GM11168 (cell line): ENCODE measurements at regions not wholly inside any gene's neighbourhood (a gene's known extent, or its start where the extent isn't known, plus 50 kb on each side); places are given as distances from the start of the nearest gene placed in this dataset.
"Not testable (repeated sequence)": the region's sequence is repeated elsewhere in the genome, so short reads cannot be mapped to it uniquely, and the experiment has no call there.

Experiments used
- in situ Hi-C: fragments of 300-500 bp; cut with MboI; formaldehyde crosslinking; loops from one replicate; pipeline ENCODE4 v1.12.0; 2022; ENCODE audit warnings: low sequenced_read_pairs; ENCODE audit not compliant: unreplicated experiment

DNA sequence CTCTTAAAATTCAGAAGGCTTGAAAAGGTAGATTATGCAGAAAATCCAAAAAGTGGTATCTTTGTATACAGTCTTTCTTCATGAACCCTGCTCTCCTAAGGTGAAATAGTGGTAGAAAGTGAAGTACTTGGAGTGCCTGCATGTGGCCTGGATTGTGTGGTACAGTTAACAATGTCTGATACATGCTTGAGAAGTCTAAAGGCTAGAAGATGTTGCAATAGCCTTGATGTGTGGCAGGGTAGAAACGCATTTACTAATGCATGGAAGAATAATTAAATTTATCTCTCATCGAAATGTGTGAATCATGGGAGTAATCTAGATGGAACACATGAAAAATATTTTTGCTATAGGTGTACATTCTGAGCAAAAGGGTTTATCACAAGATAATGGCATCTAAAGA, 1632.3 kb upstream of the B3GALT2 start:
- in situ Hi-C loops: no loop called here

DNA sequence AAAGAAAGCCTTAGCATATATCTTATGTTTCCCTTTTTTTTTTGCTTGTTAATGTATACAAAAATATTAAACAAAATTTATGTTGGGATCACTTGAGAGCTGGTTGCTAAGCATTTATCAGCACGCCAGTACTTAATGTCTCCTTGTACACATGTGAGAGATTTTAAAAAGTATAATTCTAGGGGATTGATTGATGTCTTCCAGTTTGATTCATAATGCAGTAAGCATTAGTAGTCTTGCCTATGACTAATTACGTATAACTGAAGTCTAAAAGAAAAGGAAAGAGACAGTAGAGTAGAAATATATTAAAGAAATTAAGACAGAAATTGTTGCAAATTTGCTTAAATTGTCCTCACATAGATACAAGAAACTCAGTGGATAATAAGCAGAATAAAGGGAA, 1630.4 kb upstream of the B3GALT2 start:
- in situ Hi-C loops: no loop called here

DNA sequence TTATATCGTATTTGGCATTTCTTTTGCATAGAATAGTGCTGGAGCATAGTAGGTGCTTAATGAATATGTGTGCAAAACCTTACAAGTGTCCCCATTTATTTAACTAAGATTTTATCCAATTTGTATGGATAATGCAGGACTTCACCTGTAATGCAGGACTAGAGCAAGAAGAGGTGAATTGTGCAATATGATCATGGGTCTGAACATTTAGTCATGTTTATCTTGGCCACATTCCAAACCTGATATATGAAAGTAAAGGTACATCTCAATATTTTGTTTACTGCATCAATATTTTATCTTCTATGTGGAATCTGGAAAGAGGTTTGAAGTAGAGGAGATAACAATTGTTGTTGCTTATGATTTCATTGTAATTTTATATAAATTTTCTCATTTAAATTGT, 1626.7 kb upstream of the B3GALT2 start:
- in situ Hi-C loops: no loop called here

DNA sequence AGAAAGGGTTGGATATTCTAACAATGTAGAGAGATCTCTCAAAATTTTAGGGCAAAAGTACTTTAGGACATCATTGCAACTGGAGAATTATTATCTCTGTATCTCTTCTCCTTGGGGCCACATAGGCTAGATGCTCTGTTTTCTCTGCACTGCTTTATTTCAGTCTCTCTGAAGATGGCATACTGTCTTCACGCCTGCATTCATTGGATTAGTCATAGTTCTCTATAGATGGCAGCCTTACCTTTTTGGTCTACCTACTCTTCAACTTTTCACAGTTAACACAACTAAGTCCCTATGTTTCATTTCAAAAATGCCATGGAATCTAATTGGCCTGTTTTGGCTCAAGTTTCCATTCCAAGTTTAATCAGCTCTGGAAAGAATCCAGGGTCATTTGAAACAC, 1623.3 kb upstream of the B3GALT2 start:
- in situ Hi-C loops: no loop called here

DNA sequence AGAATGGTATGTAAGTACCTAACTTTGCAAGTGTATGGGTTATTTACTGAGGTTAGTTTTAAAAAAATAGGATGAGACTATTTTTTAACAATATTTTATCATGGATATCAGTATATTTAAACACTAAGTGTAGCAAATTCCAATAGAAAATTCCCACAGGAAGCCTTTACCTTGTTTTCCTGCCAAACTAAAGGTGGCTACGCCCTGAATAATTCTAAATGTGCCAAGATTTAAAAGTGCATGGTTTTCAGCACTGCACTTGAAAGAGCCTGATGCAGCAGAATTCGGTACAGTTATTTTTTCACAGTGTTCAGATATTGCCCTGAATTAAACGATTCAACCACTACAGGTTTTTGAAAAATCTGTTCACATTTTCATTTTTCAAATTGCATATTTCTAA, 1622.8 kb upstream of the B3GALT2 start:
- in situ Hi-C loops: no loop called here

DNA sequence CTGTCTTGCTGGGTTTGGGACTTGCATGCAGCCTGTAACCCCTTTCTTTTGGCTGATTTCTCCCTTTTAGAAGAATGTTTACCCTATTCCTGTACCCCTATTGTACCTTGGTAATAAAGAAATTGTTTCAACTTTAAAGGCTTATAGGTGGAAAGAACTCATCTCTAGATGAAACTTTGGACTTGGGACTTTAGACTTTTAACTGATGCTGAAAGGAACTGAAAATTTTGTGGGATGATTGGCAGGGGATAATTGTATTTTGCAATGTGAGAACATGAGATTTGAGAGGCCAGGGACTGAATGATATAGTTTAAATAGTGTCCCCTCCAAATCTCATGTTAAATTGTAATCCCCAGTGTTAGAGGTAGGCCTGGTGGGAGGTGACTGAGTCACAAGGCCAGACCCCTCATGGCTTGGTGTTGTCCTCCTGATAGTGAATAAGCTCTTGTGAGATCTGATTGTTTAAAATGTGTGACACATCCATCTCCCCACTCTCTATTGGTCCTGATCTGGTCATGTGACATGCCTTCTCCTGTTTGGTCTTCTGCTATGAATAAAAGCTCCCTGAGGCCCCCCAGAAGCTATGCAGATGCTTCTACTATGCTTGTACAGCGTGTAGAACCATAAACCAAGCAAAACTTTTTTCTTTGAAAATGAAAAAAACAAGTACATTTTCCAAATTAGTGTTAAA, 1621.3 kb upstream of the B3GALT2 start:
- in situ Hi-C loops: no loop called here

DNA sequence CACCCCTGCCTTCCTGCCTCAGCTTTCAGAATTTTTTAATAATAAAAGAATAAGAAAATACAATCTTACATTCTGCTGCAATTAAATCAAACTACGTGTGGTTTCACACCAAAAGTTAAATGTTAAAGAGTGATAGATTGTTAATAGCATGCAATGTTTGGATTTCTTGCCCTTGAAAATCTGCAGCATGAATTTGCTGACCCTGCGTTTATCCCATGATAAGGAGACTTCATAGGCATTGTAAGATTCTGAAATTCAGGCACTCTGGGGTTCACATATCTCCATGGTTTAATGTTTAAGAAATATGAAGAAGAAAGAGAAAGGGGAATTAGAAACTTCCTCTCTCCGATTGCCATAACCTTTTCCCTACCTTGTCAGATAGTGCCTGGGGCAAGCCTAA, 1616.2 kb upstream of the B3GALT2 start:
- in situ Hi-C loops: no loop called here

DNA sequence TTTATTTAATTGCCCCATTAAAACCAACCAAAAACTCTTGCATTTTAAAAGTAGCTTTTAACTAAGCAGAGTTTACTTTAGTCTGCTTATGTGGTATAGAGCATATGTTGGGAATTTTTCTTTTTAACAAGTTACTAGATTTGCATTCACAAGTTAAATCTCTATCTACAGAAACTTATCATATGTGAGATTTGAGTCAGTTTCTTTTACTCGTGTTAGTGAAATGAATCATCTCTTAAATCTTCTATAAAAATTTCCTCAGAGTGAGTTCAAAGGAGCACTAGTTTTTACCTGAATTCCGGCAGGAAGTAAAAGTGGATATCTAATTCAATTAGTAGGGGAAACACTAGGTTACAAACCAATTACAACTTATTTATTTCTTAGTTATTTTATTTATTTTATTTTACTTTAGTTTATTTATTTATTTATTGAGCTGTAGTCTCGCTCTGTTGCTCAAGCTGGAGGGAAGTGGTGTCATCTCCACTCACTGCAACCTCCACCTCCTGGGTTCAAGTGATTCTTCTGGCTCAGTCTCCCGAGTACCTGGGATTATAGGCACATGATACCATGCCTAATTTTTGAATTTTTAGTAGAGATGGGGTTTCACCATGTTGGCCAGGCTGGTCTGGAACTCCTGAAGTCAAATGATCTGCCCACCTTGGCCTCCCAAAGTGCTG, 1609.6 kb upstream of the B3GALT2 start:
- in situ Hi-C loops: no loop called here

DNA sequence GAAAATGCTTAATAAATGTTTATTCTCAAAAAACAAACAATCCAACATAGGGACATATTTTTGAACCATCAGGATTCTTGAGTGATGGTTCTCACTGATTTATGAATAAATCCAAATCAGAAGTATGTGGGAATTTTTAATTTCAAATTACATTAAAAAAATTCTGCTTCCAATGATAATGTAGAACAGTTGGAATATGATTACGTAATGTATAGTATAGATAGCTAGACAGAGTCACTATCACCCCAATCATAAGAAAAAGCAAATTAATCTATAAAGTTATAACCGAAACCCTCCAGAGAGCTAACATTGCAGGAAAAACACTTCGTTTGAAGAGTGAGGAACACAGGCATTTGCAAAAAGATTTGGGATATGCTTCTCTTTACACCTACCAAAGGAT, 1600.6 kb upstream of the B3GALT2 start:
- in situ Hi-C loops: no loop called here

DNA sequence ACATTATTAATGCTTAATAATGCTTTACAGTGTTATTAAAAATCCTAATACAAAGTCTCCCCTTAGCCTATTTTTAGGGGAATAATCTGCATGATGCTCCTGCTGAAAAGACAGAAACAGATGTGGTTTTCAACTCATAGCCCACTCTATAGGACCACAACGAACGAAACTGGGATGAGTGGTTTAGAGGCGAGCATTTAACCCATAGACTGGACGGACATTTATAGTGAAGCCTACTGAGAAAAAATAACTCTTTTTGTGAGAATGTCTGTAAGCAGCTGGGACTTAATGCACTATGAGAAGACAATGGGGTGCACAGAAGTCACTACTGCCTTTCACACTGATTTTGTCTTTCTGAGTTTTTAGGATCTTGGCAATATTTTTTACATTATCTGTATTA, 1599.6 kb upstream of the B3GALT2 start:
- in situ Hi-C loops: no loop called here

DNA sequence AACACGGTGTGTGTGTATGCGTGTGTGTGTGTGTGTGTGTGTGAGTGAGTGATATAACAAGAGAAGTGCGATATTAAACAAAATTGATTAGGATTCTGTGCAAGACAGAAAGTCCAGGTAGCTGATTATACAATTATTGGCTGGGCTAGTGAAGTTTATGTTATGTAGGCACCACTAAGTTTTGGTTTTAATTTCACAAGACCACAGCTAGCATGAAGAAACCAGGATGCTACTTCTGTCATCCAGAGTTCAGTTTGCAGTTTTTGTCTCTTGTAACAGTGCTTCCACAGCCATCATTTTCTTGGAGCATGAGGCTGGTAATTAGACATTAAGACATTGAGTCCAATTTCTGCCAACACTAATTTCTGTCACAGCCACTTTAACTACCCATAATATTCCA, 1590.2 kb upstream of the B3GALT2 start:
- in situ Hi-C loops: no loop called here

DNA sequence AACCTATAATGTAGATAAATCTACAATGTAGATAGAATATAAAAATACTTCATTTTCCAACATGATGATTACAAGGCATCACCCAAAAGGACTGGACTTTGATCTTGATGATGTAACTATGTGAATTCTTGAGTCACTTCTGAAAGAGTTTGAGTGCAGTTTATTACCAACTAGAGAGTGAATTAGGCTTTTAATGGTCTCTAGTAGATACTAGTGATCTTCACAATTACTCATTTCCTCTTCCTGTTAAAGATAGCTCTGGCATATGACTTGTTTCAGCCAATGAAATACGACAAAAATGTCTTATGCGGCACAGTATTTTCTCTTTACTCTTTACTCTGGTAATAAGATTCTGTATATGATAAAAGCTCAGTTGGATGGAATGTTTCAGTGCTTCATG, 1588.1 kb upstream of the B3GALT2 start:
- in situ Hi-C loops: no loop called here

DNA sequence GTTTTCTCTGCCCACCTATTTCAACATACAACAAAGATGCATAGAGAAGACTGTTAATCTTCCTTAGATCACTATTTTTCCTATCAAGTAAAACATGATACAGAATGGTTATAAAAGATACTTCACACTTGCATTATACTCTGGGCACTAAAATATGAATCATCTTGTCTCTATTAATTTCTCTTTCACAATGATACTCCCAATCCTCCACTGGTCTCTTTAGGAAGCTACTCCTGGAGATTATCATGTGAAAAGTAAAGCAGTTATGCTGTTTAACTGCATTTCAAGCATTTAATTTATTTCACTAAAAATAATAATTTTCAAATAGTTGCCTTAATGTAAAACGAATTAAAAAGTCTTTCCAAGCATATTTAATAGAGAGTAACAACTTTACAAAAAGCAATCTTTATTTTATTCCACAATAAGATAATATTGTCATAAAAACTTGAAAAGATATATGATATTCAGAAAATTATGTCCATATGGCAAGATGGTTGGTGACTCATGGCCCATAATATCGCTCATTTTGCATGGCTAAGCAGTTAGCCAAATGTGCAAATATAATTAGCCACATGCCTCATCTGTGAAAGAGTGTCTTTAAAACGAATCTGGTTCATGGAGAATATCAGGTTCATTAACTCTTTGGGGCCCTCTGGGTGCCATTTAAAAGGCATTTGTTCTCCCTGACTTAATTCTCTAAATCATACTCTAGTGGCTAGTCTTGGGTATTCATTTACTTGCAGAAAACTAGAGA, 1569.0 kb upstream of the B3GALT2 start:
- in situ Hi-C loops: no loop called here

DNA sequence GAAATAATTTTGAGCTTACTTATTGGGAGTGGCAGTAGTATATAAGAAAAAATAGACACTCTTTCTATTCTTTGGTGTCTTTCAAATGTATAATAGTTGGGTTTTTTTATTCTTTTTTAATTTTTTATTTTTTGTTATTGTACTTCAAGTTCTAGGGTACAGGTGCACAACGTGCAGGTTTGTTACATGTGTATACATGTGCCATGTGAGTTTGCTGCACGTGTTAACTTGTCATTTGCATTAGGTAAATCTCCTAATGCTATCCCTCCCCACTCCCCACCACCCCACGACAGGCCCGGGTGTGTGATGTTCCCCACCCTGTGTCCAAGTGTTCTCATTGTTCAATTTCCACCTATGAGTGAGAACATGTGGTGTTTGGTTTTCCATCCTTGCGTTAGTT, 1552.4 kb upstream of the B3GALT2 start:
- in situ Hi-C loops: not testable (repeated sequence)

DNA sequence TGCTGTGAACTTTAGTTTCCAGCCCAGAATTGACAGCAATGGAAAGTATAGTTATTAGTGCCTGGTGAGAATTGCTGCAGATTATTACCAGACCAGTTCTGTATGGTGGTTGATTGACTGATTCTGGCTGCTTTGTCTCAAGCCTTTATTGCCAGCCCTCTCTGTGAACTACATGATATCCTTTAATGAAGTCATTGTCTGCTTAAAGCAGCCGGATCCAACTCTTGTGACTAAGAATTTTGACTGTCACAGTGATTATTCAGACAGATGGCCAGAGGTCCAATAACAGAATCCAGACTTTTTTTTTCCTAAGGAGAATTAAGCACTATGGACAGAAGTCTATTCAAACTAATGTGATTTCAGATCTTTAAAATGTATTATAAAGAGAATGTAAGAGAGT, 1548.6 kb upstream of the B3GALT2 start:
- in situ Hi-C loops: no loop called here

DNA sequence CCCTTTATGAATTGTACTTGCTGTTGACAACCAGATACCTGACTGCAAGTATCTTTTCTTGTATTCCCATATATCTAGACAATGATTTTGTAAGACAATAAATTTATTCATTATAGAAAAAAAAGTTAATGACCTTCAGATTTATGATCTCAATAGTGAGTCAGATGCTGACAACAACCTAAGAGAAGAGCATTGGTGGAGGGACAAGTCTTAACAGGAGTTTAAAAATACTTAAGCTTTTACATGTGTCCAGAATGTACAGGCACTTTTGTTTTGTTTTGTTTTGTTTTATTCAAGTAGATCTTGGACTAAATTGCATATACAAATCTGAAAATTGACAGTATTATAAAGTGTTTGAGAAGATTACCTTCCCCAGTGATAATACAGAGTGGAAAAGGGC, 1544.6 kb upstream of the B3GALT2 start:
- in situ Hi-C loops: no loop called here

DNA sequence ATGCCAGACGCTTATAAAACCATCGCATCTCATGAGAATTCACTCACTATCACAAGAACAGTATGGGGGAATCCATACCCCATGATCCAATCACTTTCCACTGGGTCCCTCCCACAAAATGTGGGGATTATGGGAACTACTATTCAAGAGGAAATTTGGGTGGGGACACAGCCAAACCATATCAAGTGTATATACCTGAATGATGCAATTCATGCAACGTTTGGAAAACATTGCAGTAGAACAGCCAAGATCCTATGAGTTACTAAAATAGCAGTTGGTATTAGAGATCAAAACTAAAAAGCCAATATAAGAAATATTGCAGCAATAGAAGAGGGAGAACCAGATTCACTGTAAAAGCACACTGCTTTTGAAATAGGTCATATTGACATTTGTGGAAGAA, 1543.9 kb upstream of the B3GALT2 start:
- in situ Hi-C loops: no loop called here

DNA sequence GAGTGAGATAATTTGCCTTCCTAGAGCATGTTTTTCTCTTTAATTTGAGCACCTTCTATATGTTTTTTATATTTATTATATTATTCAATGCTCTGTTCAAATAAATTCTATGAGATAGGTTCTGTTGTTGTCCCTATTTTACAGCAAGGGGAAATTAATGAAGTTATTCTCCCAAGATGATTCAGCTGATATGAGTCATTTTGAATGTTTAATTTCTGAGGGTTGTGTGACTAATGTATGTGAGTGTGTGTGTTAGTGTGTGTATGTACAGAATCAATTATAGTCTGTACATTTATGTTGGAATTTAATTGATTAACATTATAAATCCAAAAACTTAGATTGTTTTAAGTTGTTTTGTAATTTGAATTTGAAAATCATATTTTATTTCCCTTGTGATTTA, 1536.7 kb upstream of the B3GALT2 start:
- in situ Hi-C loops: no loop called here

DNA sequence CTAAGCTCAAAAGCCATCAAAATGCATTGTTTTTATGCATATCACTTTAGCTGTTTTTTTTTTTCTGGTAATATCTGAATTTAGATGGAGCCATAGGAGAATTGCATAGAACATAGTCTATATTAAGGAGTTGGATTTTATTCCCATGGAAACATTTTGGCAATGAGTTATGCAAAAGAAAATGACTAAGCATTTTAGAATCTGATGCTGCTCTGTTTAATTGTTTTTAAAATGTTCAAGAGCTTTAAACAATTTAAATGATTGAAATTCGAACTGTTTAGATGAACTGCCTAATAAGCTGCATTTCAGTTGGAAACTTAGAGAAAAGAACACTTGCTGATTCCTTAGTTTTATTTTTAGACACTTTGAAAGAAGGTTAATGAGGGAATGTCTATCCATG, 1531.5 kb upstream of the B3GALT2 start:
- in situ Hi-C loops: no loop called here

DNA sequence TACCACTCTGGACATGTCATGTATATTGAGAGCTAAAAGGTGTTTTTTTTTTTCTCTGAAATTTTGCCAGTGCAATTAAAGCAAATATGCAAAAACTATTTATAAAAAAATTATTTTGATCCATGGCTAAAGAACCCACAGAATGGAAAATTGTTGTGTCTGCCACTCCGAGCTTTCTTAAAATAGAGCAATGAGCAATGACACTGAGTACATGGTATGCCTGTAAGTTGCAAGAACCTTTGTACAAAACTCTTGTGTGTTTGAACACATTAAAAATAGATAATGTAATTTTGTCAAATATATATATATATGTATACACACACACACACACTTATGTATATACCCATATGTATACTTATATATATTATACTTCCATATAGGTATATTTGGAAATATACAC, 1530.9 kb upstream of the B3GALT2 start:
- in situ Hi-C loops: no loop called here

DNA sequence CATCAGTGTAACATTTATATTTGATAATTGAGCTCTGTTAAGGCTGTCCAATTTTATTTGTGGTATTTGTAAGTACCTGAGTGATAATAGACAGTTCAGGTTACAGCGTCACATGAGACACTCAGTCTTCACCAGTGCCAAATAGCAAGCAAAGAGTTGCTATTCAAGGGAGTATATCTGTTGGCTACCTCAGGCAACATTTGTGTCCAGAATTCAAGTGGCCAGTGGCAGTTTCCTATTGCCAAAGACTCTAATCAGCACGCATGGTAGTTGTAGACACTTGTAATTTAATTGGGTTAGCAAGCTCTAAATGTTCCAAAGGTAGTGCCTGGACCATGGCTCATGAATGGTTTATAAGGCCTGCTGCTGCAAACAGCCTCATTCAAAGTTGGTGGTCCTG, 1524.3 kb upstream of the B3GALT2 start:
- in situ Hi-C loops: no loop called here

DNA sequence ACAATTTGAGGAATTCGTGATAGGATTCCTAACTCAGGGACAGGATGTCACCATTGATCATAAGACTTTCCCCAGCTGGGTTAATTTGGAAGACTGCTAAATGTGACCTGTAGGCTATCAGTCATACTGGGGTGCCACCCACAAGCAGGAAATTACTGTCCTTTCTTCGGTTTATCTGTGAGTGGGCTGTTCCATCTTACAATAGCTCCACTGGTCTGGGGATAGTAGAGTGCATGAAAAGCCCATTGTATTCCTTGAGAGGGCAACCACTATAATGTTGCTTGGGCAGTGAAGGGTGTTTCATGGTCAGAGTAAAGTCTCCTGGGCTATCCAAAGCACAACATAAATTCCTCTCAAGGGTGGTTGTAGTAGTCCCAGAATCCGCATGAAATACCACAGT, 1523.0 kb upstream of the B3GALT2 start:
- in situ Hi-C loops: no loop called here
